IMR-90 (cell line): ENCODE measurements at regions not wholly inside any gene's neighbourhood (a gene's known extent, or its start where the extent isn't known, plus 50 kb on each side); places are given as distances from the start of the nearest gene placed in this dataset.

Experiments
- ATAC-seq: fragments of 200-7000 bp; cut with Tn5 transposase; 2 replicates; pipeline ENCODE4 v1.9.1; 2020; ENCODE audit warnings: low read depth, mild to moderate bottlenecking, moderate library complexity
- BruUV-seq: library from RNA; stranded (reverse); fragments of 400-500 nt; replicated peaks from 2 replicates; lab custom pipeline; 2021; lab: Mats Ljungman, UMichigan
- CTCF ChIA-PET: fragments of 300-600 bp; formaldehyde crosslinking; extraction: SDS; loops from one replicate; lab custom pipeline; 2021; ENCODE audit warnings: antibody characterized with exemption; lab: Yijun Ruan, JAX
- POLR2A ChIA-PET: fragments of 300-600 bp; sonication (Branson Sonifier 250); formaldehyde crosslinking; loops from one replicate; lab custom pipeline; 2022; ENCODE audit warnings: antibody characterized with exemption; ENCODE audit not compliant: unreplicated experiment; lab: Charles Lee
- DNase-seq: peaks from one replicate; pipeline ENCODE4 v3.0.0; 2013
- H2AFZ ChIP-seq: replicated peaks from 2 replicates; pipeline ENCODE3; 2013; ENCODE audit warnings: low read length, mild to moderate bottlenecking; ENCODE audit not compliant: poor library complexity
- H2AK5ac ChIP-seq: 2 replicates; pipeline ENCODE4 v1.6.1; 2013; ENCODE audit warnings: low read depth, low read length, inconsistent platforms
- H2AK9ac ChIP-seq: replicated peaks from 2 replicates; pipeline ENCODE3; 2013; ENCODE audit warnings: mild to moderate bottlenecking, low read depth, low read length, moderate library complexity; ENCODE audit not compliant: poor library complexity
- H2BK120ac ChIP-seq: 2 replicates; pipeline ENCODE4 v1.6.1; 2013; ENCODE audit warnings: low read depth, low read length, inconsistent platforms
- H2BK15ac ChIP-seq: 3 replicates; pipeline ENCODE4 v1.6.1; 2013; ENCODE audit warnings: low read depth, low read length, inconsistent platforms
- H2BK20ac ChIP-seq: 2 replicates; pipeline ENCODE4 v1.6.1; 2013; ENCODE audit warnings: low read depth, mild to moderate bottlenecking, inconsistent platforms, low read length, moderate library complexity
- H2BK5ac ChIP-seq: 2 replicates; pipeline ENCODE4 v1.6.1; 2013; ENCODE audit warnings: mild to moderate bottlenecking, low read depth, low read length, inconsistent platforms; ENCODE audit not compliant: poor library complexity, severe bottlenecking
- H3K14ac ChIP-seq: replicated peaks from 2 replicates; pipeline ENCODE4 v1.6.1; 2013; ENCODE audit warnings: low read depth, low read length, inconsistent platforms
- H3K18ac ChIP-seq: 2 replicates; pipeline ENCODE4 v1.6.1; 2013; ENCODE audit warnings: low read depth, low read length, control low read depth
- H3K23ac ChIP-seq: 2 replicates; pipeline ENCODE4 v1.6.1; 2013; ENCODE audit warnings: low read depth, low read length, inconsistent platforms
- H3K27ac ChIP-seq: 2 replicates; pipeline ENCODE4 v1.5.1; 2013; ENCODE audit warnings: mild to moderate bottlenecking, control low read depth, low read length; ENCODE audit not compliant: insufficient read depth
- H3K27me3 ChIP-seq: 2 replicates; pipeline ENCODE4 v1.6.1; 2013; ENCODE audit warnings: low read length; ENCODE audit not compliant: control insufficient read depth, insufficient read depth
- H3K36me3 ChIP-seq: 2 replicates; pipeline ENCODE4 v1.6.1; 2013; ENCODE audit warnings: low read length, mixed read lengths; ENCODE audit not compliant: control insufficient read depth, insufficient read depth
- H3K4ac ChIP-seq: 2 replicates; pipeline ENCODE4 v1.6.1; 2013; ENCODE audit warnings: low read depth, low read length, inconsistent platforms
- H3K4me1 ChIP-seq: 2 replicates; pipeline ENCODE4 v1.6.1; 2013; ENCODE audit warnings: low read length, mixed read lengths; ENCODE audit not compliant: control insufficient read depth, insufficient read depth
- H3K4me2 ChIP-seq: 2 replicates; pipeline ENCODE4 v1.6.1; 2013; ENCODE audit warnings: low read depth, mild to moderate bottlenecking, control low read depth, low read length, moderate library complexity
- H3K4me3 ChIP-seq: 2 replicates; pipeline ENCODE4 v1.5.1; 2013; ENCODE audit warnings: low read depth, mild to moderate bottlenecking, control low read depth, low read length, moderate library complexity; ENCODE audit not compliant: insufficient read depth
- H3K56ac ChIP-seq: 2 replicates; pipeline ENCODE4 v1.6.1; 2013; ENCODE audit warnings: low read length, inconsistent platforms; ENCODE audit not compliant: insufficient read depth; ENCODE audit errors: extremely low read depth
- H3K79me1 ChIP-seq, 2 experiments: 2 replicates each; pipeline ENCODE4 v1.6.1; 2013; ENCODE audit warnings: low read length in 2 of 2, inconsistent platforms in 1 of 2, low read depth in 1 of 2
- H3K9ac ChIP-seq: 2 replicates; pipeline ENCODE4 v1.6.1; 2013; ENCODE audit warnings: low read depth, low read length, control low read depth
- H3K9me1 ChIP-seq: 2 replicates; pipeline ENCODE4 v1.6.1; 2013; ENCODE audit warnings: low read length, inconsistent platforms; ENCODE audit not compliant: insufficient read depth
- H3K9me3 ChIP-seq: 2 replicates; pipeline ENCODE4 v1.6.1; 2013; ENCODE audit warnings: low read length; ENCODE audit not compliant: control insufficient read depth, insufficient read depth
- H4K20me1 ChIP-seq: 2 replicates; pipeline ENCODE4 v1.6.1; 2013; ENCODE audit warnings: low read length, inconsistent platforms; ENCODE audit not compliant: insufficient read depth
- H4K5ac ChIP-seq: 2 replicates; pipeline ENCODE4 v1.6.1; 2013; ENCODE audit warnings: mild to moderate bottlenecking, low read depth, low read length, control low read depth
- H4K8ac ChIP-seq, 2 experiments: 2 replicates each; pipeline ENCODE4 v1.6.1; 2013; ENCODE audit warnings: low read depth in 2 of 2, low read length in 2 of 2, control low read depth in 1 of 2, inconsistent platforms in 1 of 2
- H4K91ac ChIP-seq: 2 replicates; pipeline ENCODE4 v1.6.1; 2013; ENCODE audit warnings: low read depth, low read length, inconsistent platforms; ENCODE audit not compliant: insufficient read depth
- BHLHE40 ChIP-seq: fragments of 150-350 bp; IDR thresholded peaks from 2 replicates; pipeline ENCODE4 v1.6.1; 2016; ENCODE audit warnings: mild to moderate bottlenecking, low read depth, low read length
- CEBPB ChIP-seq: IDR thresholded peaks from 2 replicates; pipeline ENCODE4 v1.6.1; 2012; ENCODE audit warnings: low read depth, low read length, improper control_type of control experiment
- CHD1 ChIP-seq: IDR thresholded peaks from 2 replicates; pipeline ENCODE4 v1.6.1; 2012; ENCODE audit warnings: low read depth, low read length, improper control_type of control experiment
- CTCF ChIP-seq: conservative IDR thresholded peaks from 2 replicates; pipeline ENCODE4 v1.5.1; 2012; ENCODE audit warnings: mild to moderate bottlenecking, low read depth, low read length, improper control_type of control experiment
- ELK1 ChIP-seq: fragments of 150-350 bp; IDR thresholded peaks from 2 replicates; pipeline ENCODE4 v1.6.1; 2016; ENCODE audit warnings: low read depth, mild to moderate bottlenecking, low read length, moderate library complexity, borderline replicate concordance
- FOS ChIP-seq: fragments of 150-350 bp; IDR thresholded peaks from 2 replicates; pipeline ENCODE4 v1.6.1; 2016; ENCODE audit warnings: low read depth, low read length
- MAFK ChIP-seq: IDR thresholded peaks from 2 replicates; pipeline ENCODE4 v1.6.1; 2012; ENCODE audit warnings: low read depth, low read length, improper control_type of control experiment
- MAZ ChIP-seq: IDR thresholded peaks from 2 replicates; pipeline ENCODE4 v1.6.1; 2012; ENCODE audit warnings: low read depth, mild to moderate bottlenecking, low read length, improper control_type of control experiment, moderate library complexity, borderline replicate concordance
- MXI1 ChIP-seq: IDR thresholded peaks from 2 replicates; pipeline ENCODE4 v1.6.1; 2012; ENCODE audit warnings: low read depth, mild to moderate bottlenecking, low read length, moderate library complexity, borderline replicate concordance
- NFE2L2 ChIP-seq: fragments of 150-350 bp; IDR thresholded peaks from 2 replicates; pipeline ENCODE4 v1.6.1; 2016; ENCODE audit warnings: low read depth, mild to moderate bottlenecking, low read length
- POLR2A ChIP-seq: IDR thresholded peaks from 2 replicates; pipeline ENCODE4 v1.6.1; 2012; ENCODE audit warnings: mild to moderate bottlenecking, low read depth, low read length
- RAD21 ChIP-seq: IDR thresholded peaks from 2 replicates; pipeline ENCODE4 v1.6.1; 2012; ENCODE audit warnings: low read length, improper control_type of control experiment
- RCOR1 ChIP-seq: IDR thresholded peaks from 2 replicates; pipeline ENCODE4 v1.6.1; 2012; ENCODE audit warnings: mild to moderate bottlenecking, low read length, improper control_type of control experiment; ENCODE audit not compliant: insufficient replicate concordance
- RFX5 ChIP-seq: IDR thresholded peaks from 2 replicates; pipeline ENCODE4 v1.8.0; 2012; ENCODE audit warnings: low read depth, mild to moderate bottlenecking, low read length, moderate library complexity
- SMC3 ChIP-seq: fragments of 150-350 bp; IDR thresholded peaks from 2 replicates; pipeline ENCODE4 v1.6.1; 2016; ENCODE audit warnings: low read depth, mild to moderate bottlenecking, antibody characterized with exemption, low read length, moderate library complexity
- USF2 ChIP-seq: fragments of 150-350 bp; IDR thresholded peaks from 2 replicates; pipeline ENCODE4 v1.6.1; 2017; ENCODE audit warnings: mild to moderate bottlenecking, antibody characterized with exemption, low read length, low read depth
- WGBS, 2 experiments: methylation state at CpG; one replicate each; pipeline versions ENCODE4 v1.1.5 to v1.1.7; 2013; ENCODE audit warnings: missing lambda C conversion rate in 2 of 2; ENCODE audit not compliant: insufficient read length in 1 of 2; ENCODE audit errors: extremely low coverage in 2 of 2; 5-methylcytosine and 5-hydroxymethylcytosine counted together
- dilution Hi-C: fragments of 300-500 bp; cut with HindIII; formaldehyde crosslinking; loops from one replicate; pipeline ENCODE4 v1.14.3; 2018; ENCODE audit warnings: low sequenced_read_pairs; ENCODE audit not compliant: unreplicated experiment
- in situ Hi-C: fragments of 300-500 bp; cut with MboI; formaldehyde crosslinking; loops from 3 replicates; pipeline ENCODE4 v1.14.3; 2019; ENCODE audit warnings: low sequenced_read_pairs, inconsistent platforms, mixed read lengths
- intact Hi-C: fragments of 100-400 bp; cut with micrococcal nuclease; formaldehyde crosslinking; loops from 2 replicates; pipeline ENCODE4 v1.10.0; 2022

GRCh38 chr3:186477876-186478275, 66.3 kb downstream of the CRYGS start:
- no peak overlapping the region for H2BK120ac ChIP-seq
- no peak overlapping the region for H3K14ac ChIP-seq
- H4K5ac ChIP-seq, result no peak overlapping the region
- CTCF ChIA-PET, result no interaction called here
- H4K8ac ChIP-seq, result no peak overlapping the region
- no peak overlapping the region for H3K18ac ChIP-seq
- dilution Hi-C loops, result no loop called here
- peaks cover 4% of the 10 kb centered on the region for H3K4me1 ChIP-seq
- BruUV-seq, result no TSS peak
- TF ChIP-seq MXI1 (no peak), ELK1 (no peak), MAFK (no peak), USF2 (no peak), BHLHE40 (no peak), FOS (no peak), CTCF (no peak), MAZ (no peak), CEBPB (no peak), SMC3 (no peak), NFE2L2 (no peak), CHD1 (no peak), RFX5 (no peak), POLR2A (no peak), RAD21 (no peak), RCOR1 (no peak)
- no peak overlapping the region for H4K91ac ChIP-seq
- in situ Hi-C loops, result no loop called here
- H3K56ac ChIP-seq, result no peak overlapping the region
- H2BK20ac ChIP-seq, result no peak overlapping the region
- no peak overlapping the region for H3K9ac ChIP-seq
- H2AK9ac ChIP-seq, result no peak overlapping the region
- H3K36me3 ChIP-seq, result no peaks in the 10 kb centered on the region
- no peaks in the 10 kb centered on the region for H3K9me1 ChIP-seq
- intact Hi-C loops, result no loop called here
- H2AFZ ChIP-seq, result no peak overlapping the region
- H2BK5ac ChIP-seq, result no peak overlapping the region
- ATAC-seq, result no peak
- no peak overlapping the region for H3K4ac ChIP-seq
- no peak overlapping the region for H3K23ac ChIP-seq
- H3K27me3 ChIP-seq, result peaks cover 7% of the 10 kb centered on the region
- H2BK15ac ChIP-seq, result no peak overlapping the region
- WGBS, 2 experiments, result 40% methylated on average over 1 of the region's 4 CpGs; no CpG with 5 or more reads in 1 of the 2 experiments
- POLR2A ChIA-PET, result no interaction called here
- no peak overlapping the region for H3K27ac ChIP-seq
- no peaks in the 10 kb centered on the region for H3K9me3 ChIP-seq
- H2AK5ac ChIP-seq, result no peak overlapping the region
- no peak for DNase-seq
- H3K4me3 ChIP-seq, result no peak overlapping the region
- no peaks in the 10 kb centered on the region for H3K79me1 ChIP-seq
- no peaks in the 10 kb centered on the region for H4K20me1 ChIP-seq
- H3K4me2 ChIP-seq, result no peak overlapping the region
